ENCODE measurements at regions not wholly inside any gene's neighbourhood (a gene's known extent, or its start where the extent isn't known, plus 50 kb on each side); places are given as distances from the start of the nearest gene placed in this dataset.

GRCh38 chr12:27183342-27183741 lies 60.7 kb upstream of the STK38L start:
- peaks cover 4 to 7% of the 10 kb centered on the region in 2 donors for H3K4me1 ChIP-seq (replicated peaks in 1 of 2)
- no peaks in the 10 kb centered on the region for H3K27me3 ChIP-seq
- DNase-seq = no peak
- no peak overlapping the region for H3K27ac ChIP-seq
- H3K4me3 ChIP-seq = no peak overlapping the region
- no peak for TF ChIP-seq POLR2A (IDR thresholded peaks at IDR 0.05)
- intact Hi-C loops (cut with DNase I) = no loop called here
- no peaks in the 10 kb centered on the region for H3K9me3 ChIP-seq (replicated peaks in 1 of 3)
- WGBS, 4 donors = 43 to 68% (median 45%) methylated on average over 2 of the region's 2 CpGs
- H3K36me3 ChIP-seq (replicated peaks in 1 of 2) = no peaks in the 10 kb centered on the region

- intact Hi-C loops (cut with DNase I) = no loop called here
- no peak overlapping the region for H3K4me3 ChIP-seq
Observed at GRCh38 chr12:27185234-27186021, 58.7 kb upstream of the STK38L start.

GRCh38 chr12:27186022-27186839 lies 57.9 kb upstream of the STK38L start:
- intact Hi-C loops (cut with DNase I) = no loop called here
- H3K4me3 ChIP-seq = no peak overlapping the region
- no peaks in the 10 kb centered on the region for H3K27me3 ChIP-seq
- H3K27ac ChIP-seq = no peak overlapping the region
- 69 to 88% (median 81%) methylated on average over 6 of the region's 6 CpGs for WGBS, 4 donors
- no peak for TF ChIP-seq CTCF (IDR thresholded peaks at IDR 0.05)
- TF ChIP-seq POLR2A (IDR thresholded peaks at IDR 0.05) = no peak
- H3K4me1 ChIP-seq (replicated peaks in 1 of 2) = peaks cover 4 to 7% of the 10 kb centered on the region in 2 donors
- H3K36me3 ChIP-seq (replicated peaks in 1 of 2) = no peaks in the 10 kb centered on the region
- no peaks in the 10 kb centered on the region for H3K9me3 ChIP-seq (replicated peaks in 1 of 3)
- no peak for DNase-seq

More at GRCh38 chr12:27185234-27186021, 58.7 kb upstream of the STK38L start:
- Histone ChIP-seq H3K9me3 (replicated peaks in 1 of 3) (no peaks in the 10 kb centered on the region), H3K27me3 (no peaks in the 10 kb centered on the region), H3K36me3 (replicated peaks in 1 of 2) (no peaks in the 10 kb centered on the region), H3K4me1 (replicated peaks in 1 of 2) (peaks cover 4 to 7% of the 10 kb centered on the region in 2 donors), H3K27ac (no peak overlapping the region)
- no peak for TF ChIP-seq CTCF (IDR thresholded peaks at IDR 0.05)
- DNase-seq = no peak
- WGBS, 4 donors = 50 to 74% (median 67%) methylated on average over 4 of the region's 4 CpGs

- Histone ChIP-seq H3K4me3 (no peak overlapping the region), H3K27me3 (no peaks in the 10 kb centered on the region), H3K9me3 (replicated peaks in 1 of 3) (no peaks in the 10 kb centered on the region), H3K4me1 (replicated peaks in 1 of 2) (peaks cover 4 to 7% of the 10 kb centered on the region in 2 donors), H3K36me3 (replicated peaks in 1 of 2) (no peaks in the 10 kb centered on the region), H3K27ac (no peak overlapping the region)
- 94 to 96% (median 95%) methylated on average over 7 of the region's 7 CpGs for WGBS, 4 donors
- no peak for TF ChIP-seq CTCF (IDR thresholded peaks at IDR 0.05)
- TF ChIP-seq POLR2A (IDR thresholded peaks at IDR 0.05) = no peak
- intact Hi-C loops (cut with DNase I) = no loop called here
- DNase-seq = no peak
Observed at GRCh38 chr12:27187697-27188096, 56.4 kb upstream of the STK38L start.
